Stimulated activated CD4-positive, alpha-beta T cell treated with anti-CD3 and anti-CD28 coated beads, Interleukin-12 subunit alpha, Interleukin-12 subunit beta, amount 100 ng/mL, for 4 hours (primary cell): ENCODE measurements at regions not wholly inside any gene's neighbourhood (a gene's known extent, or its start where the extent isn't known, plus 50 kb on each side); places are given as distances from the start of the nearest gene placed in this dataset.

ENCODE experiments used
- DNase-seq: peaks from one replicate; pipeline ENCODE4 v3.0.0-alpha.2; 2020

- no peak for DNase-seq
These were observed 162.1 kb downstream of the RAB11FIP2 start for GRCh38 chr10:117884592-117884991.

- no peak for DNase-seq
These were observed 161.4 kb downstream of the RAB11FIP2 start for GRCh38 chr10:117885206-117885829.

GRCh38 chr10:117886766-117887165 is 160.0 kb downstream of the RAB11FIP2 start:
- no peak for DNase-seq

GRCh38 chr10:117889664-117890063 is 157.1 kb downstream of the RAB11FIP2 start:
- no peak for DNase-seq

- no peak for DNase-seq
These were observed 154.0 kb downstream of the RAB11FIP2 start for GRCh38 chr10:117892681-117893220.

GRCh38 chr10:117894339-117894738 is 152.4 kb downstream of the RAB11FIP2 start:
- DNase-seq = no peak

GRCh38 chr10:117896517-117896916 is 150.2 kb downstream of the RAB11FIP2 start:
- no peak for DNase-seq

- DNase-seq = no peak
These were observed 147.5 kb downstream of the RAB11FIP2 start for GRCh38 chr10:117899181-117899683.

GRCh38 chr10:117900280-117900679 is 146.5 kb downstream of the RAB11FIP2 start:
- no peak for DNase-seq

- DNase-seq = no peak
These were observed 142.9 kb downstream of the RAB11FIP2 start for GRCh38 chr10:117903854-117904253.

- DNase-seq = no peak
These were observed 141.3 kb downstream of the RAB11FIP2 start for GRCh38 chr10:117905404-117905803.

GRCh38 chr10:117911684-117912083 is 135.1 kb downstream of the RAB11FIP2 start:
- no peak for DNase-seq

- DNase-seq = no peak
These were observed 132.4 kb downstream of the RAB11FIP2 start for GRCh38 chr10:117914334-117914733.

- DNase-seq = no peak
These were observed 125.8 kb downstream of the RAB11FIP2 start for GRCh38 chr10:117920956-117921355.

GRCh38 chr10:117921421-117921820 is 125.3 kb downstream of the RAB11FIP2 start:
- DNase-seq = no peak

GRCh38 chr10:117924820-117925219 is 121.9 kb downstream of the RAB11FIP2 start:
- no peak for DNase-seq

GRCh38 chr10:117925369-117925768 is 121.4 kb downstream of the RAB11FIP2 start:
- DNase-seq = no peak

- DNase-seq = no peak
These were observed 120.2 kb downstream of the RAB11FIP2 start for GRCh38 chr10:117926491-117926890.

GRCh38 chr10:117927332-117927731 is 119.4 kb downstream of the RAB11FIP2 start:
- DNase-seq = no peak

GRCh38 chr10:117927871-117928270 is 118.9 kb downstream of the RAB11FIP2 start:
- no peak for DNase-seq

GRCh38 chr10:117928281-117928680 is 118.5 kb downstream of the RAB11FIP2 start:
- DNase-seq = no peak

- DNase-seq = no peak
These were observed 118.0 kb downstream of the RAB11FIP2 start for GRCh38 chr10:117928741-117929140.

GRCh38 chr10:117929327-117930067 is 117.2 kb downstream of the RAB11FIP2 start:
- no peak for DNase-seq

GRCh38 chr10:117931078-117931477 is 115.7 kb downstream of the RAB11FIP2 start:
- DNase-seq = no peak
